ENCODE measurements at regions not wholly inside any gene's neighbourhood (a gene's known extent, or its start where the extent isn't known, plus 50 kb on each side); places are given as distances from the start of the nearest gene placed in this dataset.

GRCh38 chr2:4417771-4418170 is 714.4 kb downstream of the DCDC2C start:
- POLR2A ChIA-PET: no interaction called here
- CTCF ChIA-PET: interaction anchor here (0.7 kb wide), 1 partner anchor 437 kb away, joined by 3 read pairs; no protein-coding TSS in a partner anchor
- no peak for TF ChIP-seq ZNF391 (tag by site-specific recombination; IDR thresholded peaks at IDR 0.05; ENCODE audit: borderline replicate concordance, low read depth)
- TF ChIP-seq KLF8 (tag by site-specific recombination; IDR thresholded peaks at IDR 0.05): no peak
- no peak for TF ChIP-seq ZNF138 (tag by site-specific recombination; IDR thresholded peaks at IDR 0.05; ENCODE audit: borderline replicate concordance)
- TF ChIP-seq KLF7 (tag by site-specific recombination; IDR thresholded peaks at IDR 0.05; ENCODE audit: borderline replicate concordance): no peak
- TF ChIP-seq PBX3 (CRISPR knock-in tag; IDR thresholded peaks at IDR 0.05): no peak
- TF ChIP-seq ZNF146 (tag by site-specific recombination; IDR thresholded peaks at IDR 0.05): no peak
- no peak for TF ChIP-seq ZBTB10 (tag by site-specific recombination; IDR thresholded peaks at IDR 0.05)
- H3K36me3 ChIP-seq (ENCODE audit: control insufficient read depth in 2 of 2, insufficient read depth in 1 of 2, low read length in 2 of 2): no peaks in the 10 kb centered on the region
- H3K4me1 ChIP-seq (ENCODE audit: control insufficient read depth, insufficient read depth, low read length): no peaks in the 10 kb centered on the region
- no peak overlapping the region for H3K27ac ChIP-seq (ENCODE audit: extremely low read depth, low read depth, low read length)
- H3K9me3 ChIP-seq (ENCODE audit: control insufficient read depth, insufficient read depth, low read depth, low read length): no peaks in the 10 kb centered on the region
- H3K4me3 ChIP-seq (ENCODE audit: low read depth, low read length): no peak overlapping the region

GRCh38 chr2:4420032-4420431 is 716.7 kb downstream of the DCDC2C start:
- ChIA-PET CTCF (no interaction called here), POLR2A (no interaction called here)
- Histone ChIP-seq H3K9me3 (ENCODE audit: control insufficient read depth, insufficient read depth, low read depth, low read length) (no peaks in the 10 kb centered on the region), H3K36me3 (ENCODE audit: control insufficient read depth in 2 of 2, insufficient read depth in 1 of 2, low read length in 2 of 2) (no peaks in the 10 kb centered on the region), H3K27ac (ENCODE audit: extremely low read depth, low read depth, low read length) (no peak overlapping the region), H3K4me1 (ENCODE audit: control insufficient read depth, insufficient read depth, low read length) (no peaks in the 10 kb centered on the region), H3K4me3 (ENCODE audit: low read depth, low read length) (no peak overlapping the region)
- TF ChIP-seq ZNF792 (tag by site-specific recombination; IDR thresholded peaks at IDR 0.05) (no peak), ZNF837 (tag by site-specific recombination; IDR thresholded peaks at IDR 0.05) (no peak), MEIS1 (CRISPR knock-in tag; IDR thresholded peaks at IDR 0.05; ENCODE audit: borderline replicate concordance) (no peak), ZNF621 (tag by site-specific recombination; IDR thresholded peaks at IDR 0.05) (no peak), ZSCAN5A (tag by site-specific recombination; IDR thresholded peaks at IDR 0.05) (no peak), ZNF529 (tag by site-specific recombination; IDR thresholded peaks at IDR 0.05; ENCODE audit: insufficient replicate concordance) (no peak), ZSCAN4 (tag by site-specific recombination; IDR thresholded peaks at IDR 0.05) (no peak), ZNF521 (tag by site-specific recombination; IDR thresholded peaks at IDR 0.05) (no peak), ZNF404 (tag by site-specific recombination; IDR thresholded peaks at IDR 0.05) (no peak), HOXC10 (CRISPR knock-in tag; IDR thresholded peaks at IDR 0.05) (no peak), TSHZ1 (tag by site-specific recombination; IDR thresholded peaks at IDR 0.05; ENCODE audit: borderline replicate concordance) (no peak), ZNF544 (tag by site-specific recombination; IDR thresholded peaks at IDR 0.05) (no peak), ZNF530 (tag by site-specific recombination; IDR thresholded peaks at IDR 0.05; ENCODE audit: low read depth) (no peak), ZNF560 (tag by site-specific recombination; IDR thresholded peaks at IDR 0.05; ENCODE audit: borderline replicate concordance) (no peak), ZSCAN16 (tag by site-specific recombination; IDR thresholded peaks at IDR 0.05) (no peak), GFI1B (tag by site-specific recombination; IDR thresholded peaks at IDR 0.05) (no peak), ZBTB48 (tag by site-specific recombination; IDR thresholded peaks at IDR 0.05) (no peak)
